ENCODE measurements at regions not wholly inside any gene's neighbourhood (a gene's known extent, or its start where the extent isn't known, plus 50 kb on each side); places are given as distances from the start of the nearest gene placed in this dataset.

- TF ChIP-seq ZFP36L2 (CRISPR knock-in tag; IDR thresholded peaks at IDR 0.05) (no peak), LRRFIP1 (CRISPR knock-in tag; conservative IDR thresholded peaks at IDR 0.05) (no peak), GATA4 (IDR thresholded peaks at IDR 0.05; ENCODE audit: borderline replicate concordance, low read depth) (no peak), MTA1 (CRISPR knock-in tag; IDR thresholded peaks at IDR 0.05; ENCODE audit: borderline replicate concordance) (peak; percentile 57; the same call in 1 of the 2 replicates), ZNF235 (CRISPR knock-in tag; IDR thresholded peaks at IDR 0.05; ENCODE audit: borderline replicate concordance) (no peak), NONO (IDR thresholded peaks at IDR 0.05) (no peak), NONO (CRISPR knock-in tag; conservative IDR thresholded peaks at IDR 0.05) (peak; percentile 86), CERS6 (CRISPR knock-in tag; IDR thresholded peaks at IDR 0.05) (no peak), MAFK (conservative IDR thresholded peaks at IDR 0.05 in 1 of 2, IDR thresholded peaks at IDR 0.05 in 1 of 2; ENCODE audit: low read length in 2 of 2) (no peak), HMG20B (CRISPR knock-in tag; conservative IDR thresholded peaks at IDR 0.05) (no peak; the same call in 1 of the 2 replicates), KDM3A (CRISPR knock-in tag; IDR thresholded peaks at IDR 0.05; ENCODE audit: low read depth) (peak; percentile 83; the same call in 1 of the 2 replicates), NR1H2 (CRISPR knock-in tag; IDR thresholded peaks at IDR 0.05; ENCODE audit: borderline replicate concordance, low read depth) (no peak), ZNF281 (CRISPR knock-in tag; IDR thresholded peaks at IDR 0.05; ENCODE audit: borderline replicate concordance) (0 out of 2 replicates have a peak, but pooled peaks have one; percentile 62), ZFY (CRISPR knock-in tag; IDR thresholded peaks at IDR 0.05) (no peak), KDM6A (CRISPR knock-in tag; IDR thresholded peaks at IDR 0.05; ENCODE audit: low read depth) (peak; percentile 95), ETV5 (CRISPR knock-in tag; IDR thresholded peaks at IDR 0.05; ENCODE audit: borderline replicate concordance) (peak; percentile 67; the same call in 1 of the 2 replicates), SIN3A (IDR thresholded peaks at IDR 0.05; ENCODE audit: borderline replicate concordance, low read depth, low read length) (no peak), ZNF431 (CRISPR knock-in tag; IDR thresholded peaks at IDR 0.05; ENCODE audit: borderline replicate concordance, low read depth) (no peak; the same call in 1 of the 2 replicates), ZNF564 (CRISPR knock-in tag; IDR thresholded peaks at IDR 0.05) (no peak; the same call in 1 of the 2 replicates), BCL6 (CRISPR knock-in tag; IDR thresholded peaks at IDR 0.05) (peak; percentile 89), KDM4B (CRISPR knock-in tag; IDR thresholded peaks at IDR 0.05) (no peak), GATAD2A (CRISPR knock-in tag; IDR thresholded peaks at IDR 0.05) (peak; percentile 99), ZNF781 (CRISPR knock-in tag; IDR thresholded peaks at IDR 0.05; ENCODE audit: borderline replicate concordance, not compliant biosample characterization) (peak; percentile 39), NR2F6 (IDR thresholded peaks at IDR 0.05) (peak; percentile 82), NR2F6 (CRISPR knock-in tag; IDR thresholded peaks at IDR 0.05) (peak; percentile 78)
Measured at GRCh38 chr20:22525069-22525820, 59.1 kb downstream of the FOXA2 start (continued).

All from HepG2 (cell line).